Stimulated activated CD4-positive, alpha-beta T cell treated with anti-CD3 and anti-CD28 coated beads, Interleukin-4, amount 100 ng/mL, for 48 hours (primary cell): ENCODE measurements at regions not wholly inside any gene's neighbourhood (a gene's known extent, or its start where the extent isn't known, plus 50 kb on each side); places are given as distances from the start of the nearest gene placed in this dataset.
"Not testable (repeated sequence)": the region's sequence is repeated elsewhere in the genome, so short reads cannot be mapped to it uniquely, and the experiment has no call there.

Experiments
- DNase-seq, 2 donors: peaks; one replicate each; pipeline ENCODE4 v3.0.0-alpha.2; 2020; ENCODE audit warnings: low read depth in 2 of 2

DNA sequence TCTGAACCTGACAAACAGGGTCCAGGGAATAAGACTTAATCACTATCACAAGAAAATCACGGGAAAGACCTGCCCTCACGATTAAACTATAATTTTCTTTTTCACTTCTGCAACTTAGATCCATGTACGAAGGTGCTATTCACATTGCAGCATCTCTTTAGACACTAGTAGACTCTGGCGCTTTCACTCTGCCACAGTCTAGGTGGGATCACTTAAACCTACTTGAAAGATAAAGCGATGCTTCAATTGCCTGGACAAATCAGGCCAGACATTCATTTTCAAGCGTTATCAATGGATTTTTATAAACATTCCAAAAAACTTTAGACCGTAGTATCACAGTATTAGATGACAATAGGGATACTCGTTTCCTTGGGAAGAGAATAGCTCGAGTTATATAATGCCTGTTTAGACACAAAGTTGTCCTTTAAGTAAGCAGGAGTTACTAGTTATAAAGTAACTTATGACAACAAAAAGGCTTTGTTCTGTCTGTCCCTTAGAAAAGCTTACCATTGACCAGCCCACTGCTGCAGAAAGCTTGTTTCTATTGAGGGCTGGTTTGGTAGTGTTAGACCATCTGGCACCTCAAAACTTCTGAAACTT lies 367.3 kb downstream of the UTRN start:
- DNase-seq, result no peak

DNA sequence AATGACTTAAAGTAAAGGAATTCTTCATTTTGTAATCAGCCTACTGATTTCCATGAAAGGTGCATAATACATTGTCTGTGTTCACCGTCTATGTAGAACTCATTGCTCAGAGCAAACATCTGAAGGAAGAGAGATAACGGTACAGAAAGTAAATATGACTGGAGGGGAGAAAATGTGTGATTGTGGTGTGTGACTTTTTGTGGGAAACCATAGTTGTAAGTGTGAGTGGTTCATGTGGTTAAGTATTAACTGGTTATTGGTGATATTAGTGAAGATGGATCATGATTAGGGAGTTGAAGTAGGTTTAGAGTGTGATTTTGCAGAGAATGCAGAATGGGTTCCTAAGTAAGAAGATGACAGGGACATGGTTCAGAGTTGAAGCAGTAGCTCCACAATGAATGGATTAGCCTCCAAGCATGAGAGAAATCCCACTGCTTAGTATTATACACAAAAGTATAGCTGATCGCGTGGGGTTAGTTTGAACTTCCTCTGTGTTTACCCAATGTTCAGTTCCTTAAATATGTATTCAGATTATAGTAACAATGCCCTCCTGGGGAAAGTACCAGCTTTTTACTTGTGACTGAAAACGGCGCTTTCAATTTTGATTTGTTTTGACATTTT lies 368.9 kb downstream of the UTRN start:
- no peak for DNase-seq

DNA sequence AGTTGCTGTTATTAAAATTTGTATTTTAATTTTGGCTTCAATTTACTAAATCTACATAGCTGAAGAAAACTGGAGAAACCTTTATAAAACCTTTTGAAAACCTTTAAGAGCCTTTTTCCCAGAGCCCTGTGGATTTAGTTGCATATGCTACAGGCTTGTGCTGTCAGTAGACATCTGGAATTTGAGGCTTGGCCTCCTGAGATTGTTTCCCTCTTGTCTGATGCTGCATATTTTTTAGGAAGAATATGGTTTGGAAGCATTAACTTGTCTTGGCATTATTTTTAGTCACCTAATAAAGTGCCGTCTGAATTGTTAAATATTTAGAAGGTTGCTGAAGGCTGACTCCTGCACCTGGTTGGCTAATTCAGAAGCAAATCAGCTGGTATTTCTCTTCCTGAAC lies 369.4 kb downstream of the UTRN start:
- DNase-seq, result no peak

DNA sequence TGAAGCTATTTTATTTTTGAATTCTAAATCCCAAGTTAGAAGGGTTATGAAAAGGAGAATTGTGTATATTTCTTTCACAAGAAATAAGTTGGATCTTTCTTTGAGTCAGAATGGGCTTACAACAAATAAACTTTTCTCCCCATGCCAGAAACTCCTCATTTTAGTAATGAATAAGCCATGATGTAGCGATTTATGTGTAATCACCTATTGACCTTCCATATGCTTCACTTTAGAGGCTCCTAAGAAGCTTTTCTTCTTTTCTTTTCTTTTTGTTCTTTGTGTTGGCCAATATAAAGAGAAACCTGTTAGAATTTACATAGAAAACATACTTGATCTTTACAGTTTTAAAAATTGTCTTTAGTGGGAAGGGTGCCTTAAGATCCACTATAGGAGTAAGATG lies 370.2 kb downstream of the UTRN start:
- no peak for DNase-seq

DNA sequence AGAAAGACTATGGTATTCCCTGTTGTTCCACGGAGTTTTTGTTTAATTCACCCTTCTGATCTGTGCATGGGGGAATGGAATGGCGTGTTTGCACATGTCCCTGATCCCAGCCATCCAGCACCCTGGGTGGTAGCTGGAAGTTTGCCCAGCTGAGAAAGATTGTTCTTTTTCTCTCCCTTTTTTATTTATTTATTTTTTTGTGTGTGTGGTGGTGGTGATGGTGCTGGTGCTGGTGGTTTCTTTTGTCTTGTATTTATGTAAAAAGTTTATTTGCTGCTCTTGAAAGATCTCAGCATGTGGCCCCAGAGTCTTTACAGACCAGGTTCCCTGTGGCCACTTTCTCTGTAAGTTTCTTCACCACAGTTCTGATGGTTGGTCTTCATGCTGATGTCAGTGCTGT lies 372.6 kb downstream of the UTRN start:
- no peak for DNase-seq

DNA sequence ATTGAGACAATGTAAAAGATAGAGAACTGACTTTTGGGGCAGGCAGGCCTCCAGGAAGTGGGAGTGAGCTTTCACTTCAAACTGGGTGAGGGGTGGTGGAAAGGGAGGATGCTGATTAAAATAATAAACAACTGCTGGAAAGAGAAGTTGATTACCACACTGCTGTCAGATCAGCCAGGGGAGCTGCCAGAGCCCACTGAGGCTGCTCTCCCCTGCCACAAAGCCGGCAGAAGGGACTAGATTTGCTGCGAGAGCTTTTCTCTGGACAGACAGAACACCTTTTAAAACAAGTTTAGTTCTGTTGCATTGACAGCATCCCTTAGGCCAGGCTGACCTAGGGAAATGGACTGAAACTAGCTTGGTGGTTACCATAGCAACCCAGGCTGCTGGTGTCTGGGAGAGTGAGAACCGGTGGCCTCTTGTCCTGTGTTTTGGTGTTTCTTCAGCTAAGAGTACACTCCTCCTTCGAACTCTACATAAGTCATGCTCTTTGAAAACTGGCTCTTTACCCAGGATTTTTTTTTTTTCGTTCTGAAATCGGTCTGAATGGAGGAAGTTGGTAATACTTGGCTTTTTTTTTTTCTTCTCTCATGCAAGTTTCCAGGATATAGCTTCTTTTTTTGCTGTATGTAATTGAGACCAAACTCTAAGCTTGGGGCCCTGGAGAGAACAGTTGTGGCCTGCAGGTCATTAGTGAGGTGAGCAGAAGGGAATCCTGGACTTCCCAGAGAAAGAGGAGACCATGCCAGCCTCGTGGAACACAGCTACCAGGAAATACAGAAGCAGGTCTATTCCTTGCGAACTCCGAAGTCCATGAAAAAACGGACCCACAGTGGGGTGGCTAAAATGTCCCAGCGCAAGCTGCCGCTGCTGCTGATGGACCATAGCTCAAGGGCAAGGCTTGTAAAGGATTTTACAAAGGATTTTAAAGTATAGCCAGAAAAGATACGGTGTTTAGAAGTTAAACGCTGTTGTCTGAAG lies 374.4 kb downstream of the UTRN start:
- no peak for DNase-seq

DNA sequence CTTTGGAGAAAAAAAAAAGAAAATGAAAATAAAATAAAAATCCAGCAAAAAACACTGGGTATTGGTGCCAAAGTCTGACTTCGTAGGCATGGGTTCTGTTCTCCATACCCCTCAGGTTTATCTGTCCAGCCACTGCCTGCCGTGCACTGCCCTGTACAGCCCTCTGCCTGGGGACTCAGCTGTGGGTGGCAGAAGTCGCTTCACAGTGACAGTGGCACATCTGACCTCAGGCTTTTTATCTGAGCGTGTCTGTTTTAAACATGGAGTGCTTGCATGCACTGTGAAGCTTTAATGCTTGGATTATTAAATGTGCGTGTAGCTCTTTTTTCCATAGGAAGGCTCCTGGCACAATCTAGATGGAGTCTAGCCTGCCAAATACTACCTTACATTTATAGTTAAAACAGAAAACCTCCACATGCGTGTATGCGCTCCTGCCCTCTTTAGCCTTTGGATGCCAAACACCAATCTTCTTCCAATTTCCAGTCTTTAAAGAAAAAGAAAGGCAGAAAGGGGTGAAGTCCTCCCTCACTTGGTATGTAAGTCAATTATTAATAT lies 375.5 kb downstream of the UTRN start:
- DNase-seq, result no peak

DNA sequence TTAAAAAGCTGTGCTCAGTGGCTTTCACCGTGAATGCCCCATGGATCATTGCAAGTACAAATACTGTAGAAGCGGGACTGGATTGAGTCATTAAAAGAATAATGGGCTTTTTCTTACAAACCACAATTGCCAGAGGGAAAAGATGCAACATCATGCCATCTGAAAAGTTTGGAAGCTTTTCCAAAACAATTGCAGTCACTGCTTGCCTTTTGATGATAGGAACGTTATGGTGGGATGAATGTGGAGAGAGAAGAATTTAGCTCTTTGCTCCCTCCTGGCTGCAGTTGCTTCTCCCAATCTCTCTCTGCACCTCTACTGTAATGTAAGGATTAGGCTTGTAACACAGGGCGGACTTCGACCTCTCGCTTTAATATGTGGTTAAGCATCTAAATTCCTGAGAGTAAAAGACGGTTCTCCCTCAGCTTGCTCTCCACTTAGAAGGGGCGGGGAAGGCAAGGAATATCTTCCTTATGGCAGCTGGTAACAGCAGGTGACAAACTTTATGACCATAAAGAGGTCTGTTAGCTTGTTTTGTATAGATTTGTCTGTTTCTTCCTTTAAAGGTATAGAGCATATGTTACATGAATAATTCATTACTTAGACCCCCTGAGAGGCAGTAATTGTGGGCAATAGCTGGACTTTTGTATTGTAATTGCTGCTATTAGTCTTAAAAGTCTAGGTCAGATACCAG lies 376.1 kb downstream of the UTRN start:
- no peak for DNase-seq

DNA sequence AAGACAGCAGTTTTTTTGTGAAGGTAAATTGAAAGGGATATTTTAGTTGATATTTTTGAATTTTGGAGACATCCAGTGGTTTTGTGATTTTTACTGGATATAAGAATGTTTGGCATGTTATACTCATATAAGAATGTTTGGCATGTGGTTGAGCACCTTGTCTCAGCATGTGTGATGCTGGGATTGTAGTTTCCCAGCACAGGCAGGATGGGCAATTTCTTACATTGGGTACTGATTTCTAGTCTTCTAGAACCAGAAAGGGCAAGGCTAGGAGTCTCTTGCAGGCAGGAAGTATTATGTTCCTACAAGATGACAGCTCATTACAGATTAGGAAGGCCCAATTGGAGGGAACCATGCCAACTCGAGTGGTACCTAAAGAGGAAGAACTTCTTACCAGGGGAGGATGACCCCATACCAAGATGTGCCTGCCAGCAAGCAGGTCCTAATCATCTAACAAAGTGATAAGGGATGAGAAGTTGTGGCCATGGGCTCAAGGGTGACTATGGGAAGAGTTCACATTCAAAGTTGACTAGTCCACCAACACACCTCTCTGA lies 377.8 kb downstream of the UTRN start:
- no peak for DNase-seq

DNA sequence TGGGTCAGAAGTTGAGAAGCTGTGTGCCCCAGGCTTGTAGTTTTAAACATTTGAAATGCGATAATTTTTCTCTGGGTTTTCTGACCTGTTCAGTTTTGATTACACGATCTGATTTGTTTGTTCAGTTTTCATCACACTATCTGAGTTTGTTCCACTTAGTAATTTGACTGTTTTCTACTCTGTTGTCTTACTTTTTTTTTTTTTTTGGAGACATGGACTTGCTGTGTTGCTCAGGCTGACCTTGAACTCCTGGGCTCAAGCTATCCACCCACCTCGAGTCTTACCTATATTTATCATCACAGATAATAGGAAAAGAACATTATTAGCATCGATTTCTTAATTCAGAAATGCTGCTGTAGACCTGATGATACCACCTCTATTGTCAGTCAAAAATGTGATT lies 379.1 kb downstream of the UTRN start:
- DNase-seq, result no peak

DNA sequence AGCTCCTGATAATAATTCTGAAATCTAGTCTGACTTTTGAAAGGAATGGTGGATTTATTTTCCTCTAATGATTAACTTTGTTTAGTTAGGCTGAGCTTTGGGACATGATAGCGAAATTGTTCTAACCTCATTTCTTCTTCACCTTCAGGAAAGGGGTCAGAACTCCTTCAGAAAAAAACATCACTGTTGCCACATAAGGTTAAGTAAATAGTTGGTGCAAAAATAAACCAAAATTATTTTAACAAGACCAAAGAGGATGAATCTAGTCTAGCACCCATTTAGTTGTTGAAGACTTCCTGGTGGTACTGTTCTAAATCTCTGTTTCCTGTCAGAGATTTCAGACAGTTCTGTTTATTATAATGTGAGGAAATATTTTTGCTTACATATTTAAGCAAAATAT lies 379.8 kb downstream of the UTRN start:
- no peak for DNase-seq

DNA sequence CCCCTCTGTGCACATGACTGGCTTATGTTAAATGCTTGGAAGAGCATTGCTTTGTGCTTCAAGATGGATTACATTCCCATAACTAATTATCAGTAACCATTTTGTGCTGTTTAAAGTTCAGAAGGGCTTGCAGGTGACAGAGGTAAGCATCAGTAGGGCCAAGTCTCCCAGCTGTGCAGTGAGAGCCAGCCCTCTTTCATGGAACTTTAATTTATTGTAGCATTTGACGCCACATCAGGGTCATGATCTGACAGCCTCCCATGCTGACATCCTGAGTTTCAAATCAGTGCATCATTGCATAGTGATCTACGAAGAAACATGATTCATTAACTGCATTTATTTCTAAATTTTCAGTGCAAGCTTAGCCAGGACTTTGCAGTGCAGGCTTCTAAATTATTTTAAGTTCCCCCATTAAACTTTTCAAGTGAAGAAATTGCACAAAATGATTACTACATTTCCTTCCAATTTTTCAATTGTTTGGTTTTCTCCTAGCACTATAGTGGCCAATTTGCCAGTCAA lies 380.9 kb downstream of the UTRN start:
- DNase-seq, result no peak

DNA sequence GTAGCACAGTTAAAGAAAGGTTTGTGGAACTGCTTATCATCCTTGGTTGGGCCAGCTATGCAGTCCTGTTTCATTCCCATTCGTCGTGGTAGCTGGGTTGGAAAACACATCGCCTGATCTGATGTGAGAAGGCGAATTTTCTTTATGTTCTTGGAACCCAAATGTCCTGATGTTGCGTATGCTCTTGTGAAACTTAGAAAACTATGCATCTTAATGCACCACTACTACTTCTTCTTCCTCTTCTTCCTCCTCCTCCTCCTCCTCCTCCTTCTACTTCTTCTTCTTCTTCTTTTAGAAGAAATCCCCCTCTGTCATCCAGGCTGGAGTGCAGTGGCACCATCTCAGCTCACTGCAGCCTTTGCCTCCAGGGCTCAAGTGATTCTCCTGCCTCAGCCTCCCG lies 381.6 kb downstream of the UTRN start:
- no peak for DNase-seq

DNA sequence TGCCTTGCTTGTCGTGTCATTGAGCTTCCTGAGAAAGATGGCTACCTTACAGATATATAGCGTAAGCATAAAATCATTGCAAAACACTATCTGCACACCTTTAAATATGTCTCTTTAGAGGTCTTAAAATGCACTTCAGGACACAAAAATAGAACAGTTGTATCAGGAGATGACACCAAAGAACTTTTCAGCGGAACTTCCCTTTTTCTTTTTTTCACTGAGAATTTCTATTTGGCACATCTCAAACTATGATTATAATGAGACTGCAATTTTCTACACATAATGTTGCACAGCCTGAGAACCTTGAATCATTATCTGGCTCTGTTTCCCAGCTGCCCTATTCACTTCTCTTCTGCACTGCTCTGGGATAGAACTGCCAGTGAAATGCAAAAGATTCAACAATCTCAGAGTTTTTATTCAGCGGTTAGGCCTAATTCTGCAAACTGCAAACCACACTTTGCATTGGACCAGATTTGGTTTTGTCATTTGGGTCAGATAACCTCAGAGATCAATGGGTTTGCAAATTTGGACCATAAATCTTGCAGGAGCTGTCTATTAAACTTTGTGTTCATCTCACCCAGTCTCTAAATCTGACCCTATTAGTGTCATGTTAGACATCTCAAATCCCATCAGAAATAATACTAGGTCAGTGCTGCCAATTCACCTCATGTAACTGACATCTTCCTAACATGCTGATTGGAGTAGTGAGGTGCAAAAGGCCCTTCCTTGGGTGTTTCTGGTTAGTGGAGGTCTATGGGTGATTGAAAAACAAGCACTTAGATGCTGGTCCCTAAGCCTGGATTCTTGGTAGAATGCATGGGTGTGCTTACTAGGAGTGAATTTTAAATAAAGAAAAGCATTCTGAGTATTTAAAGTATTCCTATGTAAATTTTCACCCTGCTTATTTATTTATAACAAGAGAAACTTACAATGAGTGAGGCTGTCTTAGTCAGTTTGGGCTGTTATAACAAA lies 382.7 kb downstream of the UTRN start:
- no peak for DNase-seq

DNA sequence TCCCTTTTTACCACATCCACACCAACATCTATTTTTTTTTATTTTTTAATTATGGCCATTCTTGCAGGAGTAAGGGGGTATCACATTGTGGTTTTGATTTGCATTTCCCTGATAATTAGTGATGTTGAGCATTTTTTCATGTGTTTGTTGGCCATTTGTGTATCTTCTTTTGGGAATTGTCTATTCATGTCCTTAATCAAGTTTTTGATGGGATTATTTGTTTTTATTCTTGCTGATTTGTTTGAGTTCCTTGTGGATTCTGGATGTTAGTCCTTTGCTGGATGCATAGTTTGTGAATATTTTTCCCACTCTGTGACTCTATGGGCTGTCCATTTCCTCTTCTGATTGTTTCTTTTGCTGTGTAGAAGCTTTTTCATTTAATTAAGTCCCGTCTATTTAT lies 385.1 kb downstream of the UTRN start:
- not testable (repeated sequence) for DNase-seq

DNA sequence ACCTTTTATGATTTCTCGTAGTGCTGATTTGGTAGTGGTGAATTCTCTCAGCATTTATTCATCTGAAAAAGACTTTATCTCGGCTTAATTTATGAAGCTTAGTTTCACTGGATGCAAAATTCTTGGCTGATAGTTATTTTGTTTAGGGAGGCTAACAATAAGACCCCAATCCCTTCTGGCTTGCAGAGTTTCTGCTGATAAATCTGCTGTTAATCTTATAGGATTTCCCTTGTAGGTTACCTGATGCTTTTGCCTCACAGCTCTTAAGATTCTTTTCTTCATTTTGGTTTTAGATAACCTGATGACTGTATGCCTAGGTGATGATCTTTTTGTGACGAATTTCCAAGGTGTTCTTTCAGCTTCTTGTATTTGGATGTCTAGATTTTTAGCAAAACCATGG lies 388.7 kb downstream of the UTRN start:
- DNase-seq, result no peak

DNA sequence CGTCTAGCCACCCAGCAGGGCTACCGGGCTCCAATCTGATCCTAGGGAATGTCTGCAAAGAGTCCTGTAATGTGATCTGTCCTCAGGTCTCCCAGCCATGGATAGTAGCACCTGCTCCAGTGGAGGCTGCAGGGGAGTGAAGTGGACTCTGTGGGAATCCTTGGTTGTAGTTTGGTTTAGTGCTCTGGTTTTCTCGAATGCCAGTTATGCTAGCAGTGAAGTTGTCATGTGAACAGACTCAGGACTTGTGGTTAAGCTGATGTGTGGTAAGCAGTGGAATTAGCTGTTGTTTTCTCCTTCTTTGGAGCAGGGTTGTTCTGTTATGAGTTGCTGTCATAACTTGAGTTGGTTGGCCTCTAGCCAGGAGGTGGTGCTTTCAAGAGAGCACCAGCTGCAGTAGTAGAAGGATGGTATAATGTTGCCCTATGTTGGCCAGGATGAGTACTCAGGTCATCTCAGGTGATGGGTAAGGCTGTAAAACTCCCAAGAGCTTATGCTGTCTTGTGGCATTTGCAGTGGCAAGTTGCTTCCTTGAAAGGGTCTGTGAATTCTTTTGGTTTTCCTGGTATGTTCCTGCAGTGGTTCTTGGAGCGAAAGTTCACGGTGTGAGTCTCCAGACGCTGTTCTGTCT lies 390.2 kb downstream of the UTRN start:
- peak; percentile 15 to 28 for DNase-seq

DNA sequence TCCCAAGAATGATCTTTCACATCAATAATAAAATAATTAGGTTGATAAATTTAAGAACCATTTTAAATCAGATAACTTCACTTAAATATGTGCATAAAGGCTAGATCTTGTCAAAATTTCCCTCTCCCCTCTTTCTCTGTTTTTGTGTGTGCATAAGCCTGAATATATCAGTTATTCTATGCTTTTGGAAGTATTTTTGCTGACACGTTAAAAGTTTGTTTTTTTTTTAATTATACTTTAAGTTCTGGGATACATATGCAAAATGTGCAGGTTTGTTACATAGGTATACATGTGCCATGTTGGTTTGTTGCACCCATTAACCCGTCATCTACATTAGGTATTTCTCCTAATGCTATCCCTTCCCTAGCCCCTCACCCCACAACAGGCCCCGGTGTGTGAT lies 391.2 kb downstream of the UTRN start:
- not testable (repeated sequence) for DNase-seq

DNA sequence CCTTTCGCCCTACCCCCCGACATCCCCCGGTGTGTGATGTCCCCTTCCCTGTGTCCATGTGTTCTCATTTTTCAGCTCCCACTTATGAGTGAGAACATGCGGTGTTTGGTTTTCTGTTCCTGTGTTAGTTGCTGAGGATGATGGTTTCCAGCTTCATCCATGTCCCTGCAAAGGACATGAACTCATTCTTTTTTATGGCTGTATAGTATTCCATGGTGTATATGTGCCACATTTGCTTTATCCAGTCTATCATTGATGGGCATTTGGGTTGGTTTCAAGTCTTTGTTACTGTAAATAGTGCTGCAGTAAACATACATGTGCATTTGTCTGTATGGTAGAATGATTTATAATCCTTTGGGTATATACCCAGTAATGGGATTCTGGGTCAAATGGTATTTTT lies 392.1 kb downstream of the UTRN start:
- not testable (repeated sequence) for DNase-seq

DNA sequence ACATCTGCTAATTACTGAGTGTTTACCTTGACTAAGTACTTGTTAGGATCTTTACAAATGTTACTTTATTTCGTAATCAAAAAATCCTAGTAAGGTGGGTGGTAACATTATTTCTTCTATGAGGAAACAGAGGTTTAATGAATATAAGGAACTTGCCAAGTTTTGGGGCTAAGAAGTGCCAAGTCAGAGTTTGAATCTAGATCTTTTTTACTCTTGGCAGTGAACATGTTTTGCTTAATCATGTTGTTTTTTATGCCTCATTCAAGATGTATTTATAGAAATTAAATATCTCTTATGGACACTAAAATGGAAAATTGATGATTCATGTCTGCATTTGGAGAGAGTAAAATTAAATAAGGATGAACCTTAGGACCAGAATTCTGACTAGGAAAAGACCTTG lies 393.7 kb downstream of the UTRN start:
- DNase-seq, result no peak
